ENCODE measurements at regions not wholly inside any gene's neighbourhood (a gene's known extent, or its start where the extent isn't known, plus 50 kb on each side); places are given as distances from the start of the nearest gene placed in this dataset.

GRCh38 chr4:181969151-181969550, 274.1 kb upstream of the TENM3 start:
- no peak for DNase-seq

GRCh38 chr4:181970366-181970765, 272.8 kb upstream of the TENM3 start:
- no peak for DNase-seq

GRCh38 chr4:181971411-181971810, 271.8 kb upstream of the TENM3 start:
- DNase-seq, result no peak

GRCh38 chr4:181971973-181972372, 271.2 kb upstream of the TENM3 start:
- DNase-seq, result no peak

GRCh38 chr4:181976764-181977163, 266.4 kb upstream of the TENM3 start:
- DNase-seq, result no peak

- DNase-seq, result no peak
Measured at GRCh38 chr4:181982437-181982836, 260.8 kb upstream of the TENM3 start.

GRCh38 chr4:181982856-181983255, 260.3 kb upstream of the TENM3 start:
- DNase-seq, result no peak

GRCh38 chr4:181987392-181987791, 255.8 kb upstream of the TENM3 start:
- DNase-seq, result no peak

- no peak for DNase-seq
Measured at GRCh38 chr4:181989071-181989470, 254.1 kb upstream of the TENM3 start.

GRCh38 chr4:181991369-181992108, 251.7 kb upstream of the TENM3 start:
- no peak for DNase-seq

GRCh38 chr4:181998398-181999295, 244.6 kb upstream of the TENM3 start:
- DNase-seq, result no peak

GRCh38 chr4:182000077-182000476, 243.1 kb upstream of the TENM3 start:
- no peak for DNase-seq

GRCh38 chr4:182010876-182011275, 232.3 kb upstream of the TENM3 start:
- no peak for DNase-seq

GRCh38 chr4:182014164-182014563, 229.0 kb upstream of the TENM3 start:
- DNase-seq, result no peak

- DNase-seq, result no peak
Measured at GRCh38 chr4:182015014-182015413, 228.2 kb upstream of the TENM3 start.

- no peak for DNase-seq
Measured at GRCh38 chr4:182015893-182016292, 227.3 kb upstream of the TENM3 start.

- no peak for DNase-seq
Measured at GRCh38 chr4:182017038-182017437, 226.2 kb upstream of the TENM3 start.

- no peak for DNase-seq
Measured at GRCh38 chr4:182018691-182019090, 224.5 kb upstream of the TENM3 start.

GRCh38 chr4:182019148-182019652, 224.0 kb upstream of the TENM3 start:
- no peak for DNase-seq

GRCh38 chr4:182022909-182023308, 220.3 kb upstream of the TENM3 start:
- DNase-seq, result no peak

GRCh38 chr4:182023469-182023868, 219.7 kb upstream of the TENM3 start:
- no peak for DNase-seq

GRCh38 chr4:182042945-182043344, 200.3 kb upstream of the TENM3 start:
- DNase-seq, result no peak

- no peak for DNase-seq
Measured at GRCh38 chr4:182048871-182049270, 194.3 kb upstream of the TENM3 start.

GRCh38 chr4:182056866-182057265, 186.3 kb upstream of the TENM3 start:
- DNase-seq, result no peak
